ENCODE measurements at regions not wholly inside any gene's neighbourhood (a gene's known extent, or its start where the extent isn't known, plus 50 kb on each side); places are given as distances from the start of the nearest gene placed in this dataset.

DNA sequence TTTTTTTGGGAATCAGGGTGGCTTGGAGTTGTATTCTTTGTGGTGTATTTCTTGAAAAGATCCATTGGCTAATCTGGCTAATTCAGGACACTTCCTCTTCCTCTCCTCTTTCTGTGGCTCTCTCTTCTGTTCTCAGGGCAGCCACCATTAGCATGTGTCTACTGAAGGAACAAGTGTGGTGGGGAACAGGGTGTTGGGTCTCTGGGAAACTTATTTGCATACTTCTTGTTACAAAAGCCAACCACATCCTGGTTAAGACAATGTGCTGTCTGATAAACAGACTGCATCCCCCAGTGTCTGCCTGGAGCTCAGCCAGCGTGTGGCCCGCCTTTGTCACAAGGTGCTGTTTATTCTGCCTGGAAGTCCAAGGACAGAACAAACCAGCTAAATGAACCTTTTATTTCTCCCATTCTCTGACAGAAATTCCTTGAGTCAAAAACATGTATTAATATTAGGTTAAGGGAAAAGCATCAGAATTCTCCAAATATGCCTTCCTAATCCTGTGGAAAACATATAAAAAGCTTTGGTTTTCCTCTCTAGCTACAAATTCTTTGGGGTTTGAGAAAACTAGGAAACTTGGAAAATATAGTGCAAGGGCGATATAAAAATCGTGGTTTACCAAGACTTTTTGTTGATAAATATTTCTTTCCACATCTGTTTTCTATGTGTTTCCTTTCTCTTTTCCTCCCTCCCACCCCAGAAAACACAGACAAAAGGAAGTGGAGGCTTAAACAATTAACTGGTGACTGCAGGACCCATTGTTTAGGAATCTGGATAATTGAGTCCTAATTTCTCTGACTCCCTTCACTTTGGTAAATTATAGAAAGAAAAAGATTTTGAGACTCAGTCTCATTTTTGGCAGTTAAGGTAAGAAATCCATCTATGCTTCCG is 203.6 kb downstream of the SPRY1 start:
- no peak for TF ChIP-seq GATA2 (IDR thresholded peaks at IDR 0.05; ENCODE audit: low read depth, low read length)
- no peak for TF ChIP-seq GATA3 (IDR thresholded peaks at IDR 0.05; ENCODE audit: low read depth, low read length)

Data from SH-SY5Y (cell line).